HG02763 (cell line): ENCODE measurements at regions not wholly inside any gene's neighbourhood (a gene's known extent, or its start where the extent isn't known, plus 50 kb on each side); places are given as distances from the start of the nearest gene placed in this dataset.

Experiments used
- ATAC-seq: cut with Tn5 transposase; IDR thresholded peaks from one replicate; pipeline ENCODE4 v1.9.1; 2021; ENCODE audit warnings: mild to moderate bottlenecking, moderate library complexity; ENCODE audit not compliant: unreplicated experiment

GRCh38 chr5:58121391-58121790 lies 338.5 kb downstream of the PLK2 start:
- no peak for ATAC-seq

GRCh38 chr5:58117542-58117941 lies 342.3 kb downstream of the PLK2 start:
- no peak for ATAC-seq

GRCh38 chr5:58116346-58116745 lies 343.5 kb downstream of the PLK2 start:
- no peak for ATAC-seq

- ATAC-seq = no peak
These were observed 344.1 kb downstream of the PLK2 start for GRCh38 chr5:58115811-58116210.

GRCh38 chr5:58114324-58114723 lies 345.6 kb downstream of the PLK2 start:
- ATAC-seq = no peak

- ATAC-seq = no peak
These were observed 346.7 kb downstream of the PLK2 start for GRCh38 chr5:58113172-58113571.

- ATAC-seq = no peak
These were observed 351.4 kb downstream of the PLK2 start for GRCh38 chr5:58108511-58108910.

GRCh38 chr5:58107704-58108103 lies 352.2 kb downstream of the PLK2 start:
- ATAC-seq = no peak

- no peak for ATAC-seq
These were observed 353.0 kb downstream of the PLK2 start for GRCh38 chr5:58106754-58107410.

GRCh38 chr5:58105836-58106235 lies 354.1 kb downstream of the PLK2 start:
- no peak for ATAC-seq

GRCh38 chr5:58099257-58099656 lies 360.6 kb downstream of the PLK2 start:
- ATAC-seq = no peak

- no peak for ATAC-seq
These were observed 365.9 kb downstream of the PLK2 start for GRCh38 chr5:58094031-58094430.

- ATAC-seq = no peak
These were observed 369.2 kb downstream of the PLK2 start for GRCh38 chr5:58090704-58091103.

- no peak for ATAC-seq
These were observed 370.9 kb downstream of the PLK2 start for GRCh38 chr5:58088941-58089340.

- ATAC-seq = no peak
These were observed 372.0 kb downstream of the PLK2 start for GRCh38 chr5:58087905-58088304.

GRCh38 chr5:58087123-58087522 lies 372.8 kb downstream of the PLK2 start:
- ATAC-seq = no peak

GRCh38 chr5:58085800-58086199 lies 374.1 kb downstream of the PLK2 start:
- ATAC-seq = no peak

- ATAC-seq = no peak
These were observed 378.5 kb downstream of the PLK2 start for GRCh38 chr5:58081435-58081834.

GRCh38 chr5:58080573-58080972 lies 379.3 kb downstream of the PLK2 start:
- ATAC-seq = no peak

GRCh38 chr5:58077966-58078365 lies 381.9 kb downstream of the PLK2 start:
- ATAC-seq = no peak

- no peak for ATAC-seq
These were observed 382.5 kb downstream of the PLK2 start for GRCh38 chr5:58077416-58077815.

GRCh38 chr5:58076483-58077257 lies 383.2 kb downstream of the PLK2 start:
- ATAC-seq = no peak

- ATAC-seq = no peak
These were observed 384.0 kb downstream of the PLK2 start for GRCh38 chr5:58075907-58076306.
